DND-41 (cell line): ENCODE measurements at regions not wholly inside any gene's neighbourhood (a gene's known extent, or its start where the extent isn't known, plus 50 kb on each side); places are given as distances from the start of the nearest gene placed in this dataset.

Experiments
- ATAC-seq: fragments of 200-7000 bp; cut with Tn5 transposase; 3 replicates; pipeline ENCODE4 v1.9.1; 2021; ENCODE audit warnings: low read depth; ENCODE audit not compliant: insufficient read depth
- DNase-seq: peaks from one replicate; pipeline ENCODE4 v3.0.0-alpha.2; 2020
- H2AFZ ChIP-seq: 2 replicates; pipeline ENCODE4 v1.6.0; 2012; ENCODE audit warnings: low read depth, low read length
- H3K27ac ChIP-seq: 2 replicates; pipeline ENCODE4 v1.5.1; 2012; ENCODE audit warnings: low read length, inconsistent platforms
- H3K27me3 ChIP-seq: fragments of 200-600 bp; sonication (generic); 2 replicates; pipeline ENCODE4 v1.6.0; 2012; ENCODE audit warnings: low read length, mild to moderate bottlenecking, inconsistent platforms; ENCODE audit not compliant: insufficient read depth, poor library complexity
- H3K36me3 ChIP-seq: 2 replicates; pipeline ENCODE4 v1.5.1; 2012; ENCODE audit warnings: low read length, inconsistent platforms; ENCODE audit not compliant: insufficient read depth
- H3K4me1 ChIP-seq: 2 replicates; pipeline ENCODE4 v1.5.1; 2012; ENCODE audit warnings: mild to moderate bottlenecking, low read length; ENCODE audit not compliant: insufficient read depth
- H3K4me2 ChIP-seq: 2 replicates; pipeline ENCODE4 v1.6.0; 2012; ENCODE audit warnings: mild to moderate bottlenecking, moderate library complexity, low read length, inconsistent platforms; ENCODE audit not compliant: insufficient read depth
- H3K4me3 ChIP-seq, 2 experiments: fragments of 200-600 bp in 1 of 2; shearing (Covaris generic) in 1 of 2; 2 replicates each; pipeline ENCODE4 v1.5.1; 2012 to 2016; ENCODE audit warnings: inconsistent platforms in 2 of 2, low read length in 2 of 2, mild to moderate bottlenecking in 2 of 2, low read depth in 1 of 2, moderate library complexity in 1 of 2
- H3K79me2 ChIP-seq: 2 replicates; pipeline ENCODE4 v1.6.0; 2012; ENCODE audit warnings: low read length, inconsistent platforms; ENCODE audit not compliant: insufficient read depth
- H3K9ac ChIP-seq: 2 replicates; pipeline ENCODE4 v1.6.0; 2012; ENCODE audit warnings: low read depth, mild to moderate bottlenecking, inconsistent platforms, low read length, moderate library complexity
- H3K9me3 ChIP-seq: 2 replicates; pipeline ENCODE4 v1.5.1; 2012; ENCODE audit warnings: low read length, moderate library complexity, mild to moderate bottlenecking, inconsistent platforms; ENCODE audit not compliant: insufficient read depth, severe bottlenecking
- H4K20me1 ChIP-seq: 2 replicates; pipeline ENCODE4 v1.6.0; 2012; ENCODE audit warnings: low read length; ENCODE audit not compliant: insufficient read depth
- EZH2 ChIP-seq: IDR thresholded peaks from 3 replicates; pipeline ENCODE4 v1.6.1; 2012; ENCODE audit warnings: borderline replicate concordance, low read depth, mild to moderate bottlenecking, moderate library complexity, low read length, inconsistent platforms; ENCODE audit not compliant: severe bottlenecking
- TF ChIP-seq, protein P1 (sequence below): IDR thresholded peaks from 2 replicates; pipeline ENCODE4 v1.5.1; 2012; ENCODE audit warnings: borderline replicate concordance, low read length, moderate library complexity, mild to moderate bottlenecking; ENCODE audit not compliant: poor library complexity, severe bottlenecking; ENCODE audit errors: extremely low read depth

DNA sequence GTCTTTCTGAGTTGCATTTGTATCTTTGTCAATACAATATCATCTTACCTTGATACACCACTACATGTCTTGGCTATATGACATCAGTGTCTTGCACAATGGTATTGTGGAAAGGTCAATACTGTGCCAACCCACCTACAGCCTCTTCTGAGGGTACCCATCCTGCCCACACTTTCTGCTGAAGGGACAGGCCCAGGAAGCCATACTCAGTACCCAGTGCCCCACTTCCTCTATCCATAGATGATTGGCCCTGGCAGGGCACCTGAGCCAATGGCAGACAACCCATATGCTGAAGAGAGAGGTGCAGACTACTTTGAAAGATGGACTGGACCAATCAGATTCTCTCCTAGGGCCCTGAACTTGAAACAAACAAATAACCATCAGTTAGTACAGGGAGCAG, 152.0 kb upstream of the ADO start:
- H3K36me3 ChIP-seq: no peaks in the 10 kb centered on the region
- H3K27ac ChIP-seq: no peak overlapping the region
- H3K27me3 ChIP-seq: no peaks in the 10 kb centered on the region
- no peak overlapping the region for H3K9ac ChIP-seq
- no peak overlapping the region for H2AFZ ChIP-seq
- ATAC-seq (no peak), DNase-seq (no peak)
- H3K79me2 ChIP-seq: no peaks in the 10 kb centered on the region
- H3K4me3 ChIP-seq: no peak overlapping the region
- H4K20me1 ChIP-seq: no peaks in the 10 kb centered on the region
- TF ChIP-seq, protein P1, sequence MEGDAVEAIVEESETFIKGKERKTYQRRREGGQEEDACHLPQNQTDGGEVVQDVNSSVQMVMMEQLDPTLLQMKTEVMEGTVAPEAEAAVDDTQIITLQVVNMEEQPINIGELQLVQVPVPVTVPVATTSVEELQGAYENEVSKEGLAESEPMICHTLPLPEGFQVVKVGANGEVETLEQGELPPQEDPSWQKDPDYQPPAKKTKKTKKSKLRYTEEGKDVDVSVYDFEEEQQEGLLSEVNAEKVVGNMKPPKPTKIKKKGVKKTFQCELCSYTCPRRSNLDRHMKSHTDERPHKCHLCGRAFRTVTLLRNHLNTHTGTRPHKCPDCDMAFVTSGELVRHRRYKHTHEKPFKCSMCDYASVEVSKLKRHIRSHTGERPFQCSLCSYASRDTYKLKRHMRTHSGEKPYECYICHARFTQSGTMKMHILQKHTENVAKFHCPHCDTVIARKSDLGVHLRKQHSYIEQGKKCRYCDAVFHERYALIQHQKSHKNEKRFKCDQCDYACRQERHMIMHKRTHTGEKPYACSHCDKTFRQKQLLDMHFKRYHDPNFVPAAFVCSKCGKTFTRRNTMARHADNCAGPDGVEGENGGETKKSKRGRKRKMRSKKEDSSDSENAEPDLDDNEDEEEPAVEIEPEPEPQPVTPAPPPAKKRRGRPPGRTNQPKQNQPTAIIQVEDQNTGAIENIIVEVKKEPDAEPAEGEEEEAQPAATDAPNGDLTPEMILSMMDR: no peak
- TF ChIP-seq EZH2: no peak
- H3K4me2 ChIP-seq: no peak overlapping the region
- no peaks in the 10 kb centered on the region for H3K9me3 ChIP-seq
- no peaks in the 10 kb centered on the region for H3K4me1 ChIP-seq

DNA sequence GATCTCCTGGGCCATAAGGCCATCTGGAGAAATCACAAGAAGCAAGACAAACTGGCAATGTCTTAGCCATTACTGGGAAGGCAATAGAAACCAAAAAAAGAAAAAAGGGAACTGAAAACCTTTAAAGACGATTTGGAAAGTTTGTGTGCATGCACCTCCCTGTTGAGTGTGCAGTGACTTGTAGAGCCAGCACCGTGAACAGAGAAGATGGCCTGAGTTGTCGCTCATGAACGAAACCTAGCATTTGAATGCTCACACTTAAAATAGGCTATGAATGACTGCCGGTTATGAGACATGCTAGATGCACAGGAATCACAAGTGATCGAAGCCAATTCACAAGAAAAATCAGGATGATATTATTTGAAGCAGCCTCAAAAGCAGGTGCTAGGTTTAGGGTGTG, 151.3 kb upstream of the ADO start:
- Histone ChIP-seq H2AFZ (no peak overlapping the region), H3K4me2 (no peak overlapping the region), H4K20me1 (no peaks in the 10 kb centered on the region), H3K4me1 (no peaks in the 10 kb centered on the region), H3K9me3 (no peaks in the 10 kb centered on the region), H3K27me3 (no peaks in the 10 kb centered on the region), H3K36me3 (no peaks in the 10 kb centered on the region), H3K4me3 (no peak overlapping the region), H3K9ac (no peak overlapping the region), H3K79me2 (no peaks in the 10 kb centered on the region), H3K27ac (no peak overlapping the region)
- no peak for TF ChIP-seq EZH2
- TF ChIP-seq, protein P1: no peak
- DNase-seq (no peak), ATAC-seq (no peak)

DNA sequence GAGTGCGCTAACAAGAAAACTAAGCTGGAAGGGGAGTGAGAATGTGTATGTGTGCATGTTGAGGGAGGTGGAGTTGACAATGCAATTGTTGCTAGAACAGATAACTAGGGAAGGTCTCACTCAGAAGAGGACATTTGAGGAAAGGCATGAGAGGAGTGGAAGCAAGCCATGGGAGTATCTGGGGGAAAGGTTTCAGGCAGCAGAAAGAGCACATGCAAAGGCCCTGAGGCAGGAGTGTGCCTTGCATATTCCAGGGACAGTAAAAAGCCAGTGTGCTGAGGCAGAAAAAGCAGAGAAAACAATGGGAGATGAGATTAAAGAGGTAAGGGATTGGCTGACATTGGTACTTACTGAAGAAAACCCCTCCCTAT, 149.6 kb upstream of the ADO start:
- TF ChIP-seq, protein P1: no peak
- no peak for TF ChIP-seq EZH2
- H4K20me1 ChIP-seq: no peaks in the 10 kb centered on the region
- no peaks in the 10 kb centered on the region for H3K36me3 ChIP-seq
- H3K27me3 ChIP-seq: no peaks in the 10 kb centered on the region
- no peak overlapping the region for H3K27ac ChIP-seq
- no peak overlapping the region for H3K4me2 ChIP-seq
- no peak overlapping the region for H3K4me3 ChIP-seq
- no peaks in the 10 kb centered on the region for H3K9me3 ChIP-seq
- no peak for DNase-seq
- no peak overlapping the region for H2AFZ ChIP-seq
- H3K9ac ChIP-seq: no peak overlapping the region
- no peaks in the 10 kb centered on the region for H3K4me1 ChIP-seq
- ATAC-seq: no peak
- H3K79me2 ChIP-seq: no peaks in the 10 kb centered on the region

DNA sequence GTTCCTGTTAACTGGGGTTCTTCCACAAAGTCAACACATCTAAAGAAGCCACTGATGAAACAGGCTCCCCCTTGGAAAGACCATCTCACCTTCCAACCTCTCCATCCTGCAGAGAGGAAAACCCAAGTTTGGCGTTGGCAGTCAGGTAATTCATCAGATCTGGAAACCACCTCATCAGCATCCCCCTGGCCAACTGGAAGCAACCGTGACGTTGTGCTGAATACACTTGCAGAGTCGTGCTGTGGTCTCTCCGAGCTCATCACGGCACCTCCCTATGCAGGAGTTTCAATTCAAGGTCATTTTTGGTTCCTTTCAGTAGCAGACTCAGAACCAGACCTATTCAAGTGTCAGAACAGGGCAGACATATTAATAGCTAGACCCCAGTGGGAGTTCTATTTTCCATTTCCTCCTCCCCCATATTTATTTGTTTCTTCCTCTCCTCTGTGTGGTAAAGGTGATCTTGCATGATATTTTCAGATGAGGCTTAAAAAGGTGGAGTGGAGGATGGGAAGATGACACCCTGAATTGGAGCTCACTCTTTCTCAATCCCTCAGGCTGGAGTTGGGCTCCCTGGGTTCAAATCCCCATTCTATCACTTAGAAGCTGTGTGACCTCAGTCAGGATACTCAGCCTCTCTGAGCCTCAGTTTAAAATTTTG, 149.1 kb upstream of the ADO start:
- H3K9me3 ChIP-seq: no peaks in the 10 kb centered on the region
- no peaks in the 10 kb centered on the region for H3K79me2 ChIP-seq
- no peak overlapping the region for H2AFZ ChIP-seq
- no peaks in the 10 kb centered on the region for H4K20me1 ChIP-seq
- H3K4me2 ChIP-seq: no peak overlapping the region
- DNase-seq (no peak), ATAC-seq (no peak)
- no peak for TF ChIP-seq EZH2
- TF ChIP-seq, protein P1: no peak
- no peaks in the 10 kb centered on the region for H3K4me1 ChIP-seq
- no peaks in the 10 kb centered on the region for H3K27me3 ChIP-seq
- no peaks in the 10 kb centered on the region for H3K36me3 ChIP-seq
- H3K4me3 ChIP-seq: no peak overlapping the region
- H3K9ac ChIP-seq: no peak overlapping the region
- H3K27ac ChIP-seq: no peak overlapping the region
